ENCODE measurements at regions not wholly inside any gene's neighbourhood (a gene's known extent, or its start where the extent isn't known, plus 50 kb on each side); places are given as distances from the start of the nearest gene placed in this dataset.
"Not testable (repeated sequence)": the region's sequence is repeated elsewhere in the genome, so short reads cannot be mapped to it uniquely, and the experiment has no call there.

GRCh38 chr2:203585516-203585915, 50.4 kb upstream of the RAPH1 start:
- no peak for DNase-seq (ENCODE audit: low spot score)

DNA sequence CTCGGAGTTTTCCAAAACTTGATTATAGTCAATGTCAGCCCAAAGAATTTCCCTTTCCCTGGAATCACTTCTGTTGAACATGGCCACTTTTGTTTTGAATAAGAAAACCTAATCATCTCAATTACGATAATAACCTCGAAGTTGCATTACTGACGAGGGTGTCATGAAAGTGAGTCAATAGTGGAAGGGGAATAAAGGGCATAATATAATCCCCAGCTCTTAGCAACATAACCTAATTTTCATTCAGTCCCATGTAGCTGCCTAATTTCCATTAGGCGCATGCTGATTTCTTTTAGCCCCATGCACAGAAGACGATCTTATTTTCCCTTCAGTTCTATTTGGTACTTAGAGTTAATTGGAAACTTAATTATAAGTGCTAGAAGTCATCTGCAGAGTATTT, 51.1 kb upstream of the RAPH1 start:
- DNase-seq (ENCODE audit: low spot score): no peak

DNA sequence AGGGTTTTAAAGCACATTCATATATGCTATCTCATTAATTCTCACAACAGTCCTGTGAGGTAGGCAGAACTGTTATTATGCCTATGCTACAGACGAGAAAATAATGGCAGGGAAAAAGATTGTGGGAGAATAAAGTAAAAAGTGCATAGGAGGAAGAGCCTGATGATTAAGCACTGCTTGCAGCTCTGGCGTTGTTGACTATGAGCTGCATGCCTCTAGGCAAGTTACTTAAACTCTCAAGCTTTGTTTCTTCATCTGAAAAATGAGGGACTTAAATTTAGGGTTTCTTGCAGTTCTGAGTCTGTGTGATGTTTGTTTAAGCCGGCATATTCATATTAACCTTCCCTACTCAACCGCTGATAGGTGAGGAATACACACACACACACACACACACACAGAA, 51.6 kb upstream of the RAPH1 start:
- no peak for DNase-seq (ENCODE audit: low spot score)

DNA sequence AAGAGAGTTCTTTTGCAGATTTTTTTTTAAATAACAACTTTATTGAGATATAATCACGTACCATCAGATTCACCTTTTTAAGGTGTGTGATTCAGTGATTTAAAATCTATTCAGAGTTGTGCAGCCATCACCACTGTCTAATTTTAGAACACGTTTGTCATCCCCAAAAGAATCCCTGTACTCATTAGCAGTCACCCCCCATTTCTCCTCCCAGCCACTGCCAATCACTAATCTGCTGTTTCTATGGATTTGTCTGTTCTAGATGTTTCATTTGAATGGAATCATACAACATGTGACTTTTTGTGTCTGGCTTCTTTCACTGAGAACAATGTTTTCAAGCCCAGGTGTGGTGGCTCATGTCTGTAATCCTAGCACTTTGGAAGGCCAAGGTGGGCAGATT, 55.4 kb upstream of the RAPH1 start:
- DNase-seq (ENCODE audit: low spot score): no peak

- no peak for DNase-seq (ENCODE audit: low spot score)
Measured at GRCh38 chr2:203591642-203592041, 56.5 kb upstream of the RAPH1 start.

- no peak for DNase-seq (ENCODE audit: low spot score)
Measured at GRCh38 chr2:203592470-203592869, 57.4 kb upstream of the RAPH1 start.

GRCh38 chr2:203594541-203594940, 59.4 kb upstream of the RAPH1 start:
- no peak for DNase-seq (ENCODE audit: low spot score)

DNA sequence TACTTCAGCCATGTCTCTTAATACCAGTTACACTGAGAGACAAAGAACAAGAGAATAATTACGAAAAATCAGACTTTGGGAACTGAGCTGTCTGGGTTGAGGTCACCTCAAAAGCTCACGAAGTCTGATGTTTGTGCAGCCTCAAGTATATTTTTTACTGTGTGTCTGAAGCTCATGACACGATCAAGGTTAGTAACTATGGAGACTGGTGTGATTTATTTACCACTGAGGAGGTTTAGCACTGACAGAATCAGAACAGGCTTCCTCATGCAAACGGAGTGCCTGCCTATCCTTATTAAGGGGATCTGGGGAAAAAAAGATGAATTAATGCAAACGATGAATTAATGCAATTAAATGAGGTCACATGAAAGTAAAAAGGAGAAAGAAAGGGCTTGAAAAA, 61.1 kb upstream of the RAPH1 start:
- DNase-seq (ENCODE audit: low spot score): no peak

- no peak for DNase-seq (ENCODE audit: low spot score)
Measured at GRCh38 chr2:203599509-203599908, 64.4 kb upstream of the RAPH1 start.

DNA sequence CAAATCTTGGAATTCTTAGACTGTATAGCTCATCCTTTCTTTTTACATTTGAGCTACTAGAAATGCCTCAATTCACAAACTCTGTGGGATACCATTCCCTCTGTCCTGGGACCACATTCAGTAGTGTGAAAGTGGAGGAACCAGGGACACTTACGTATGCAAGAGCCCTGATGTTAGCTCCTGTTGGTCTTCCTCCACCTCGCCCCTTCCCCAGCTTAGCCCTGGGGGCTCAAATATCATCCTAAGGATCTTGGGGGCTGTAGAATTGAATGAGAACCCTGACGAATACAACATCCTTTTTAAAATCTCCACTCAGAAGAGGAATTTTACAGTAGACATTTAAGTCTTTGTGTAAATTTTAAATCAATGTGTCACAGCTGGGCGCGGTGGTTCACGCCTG, 65.2 kb upstream of the RAPH1 start:
- DNase-seq (ENCODE audit: low spot score): no peak

DNA sequence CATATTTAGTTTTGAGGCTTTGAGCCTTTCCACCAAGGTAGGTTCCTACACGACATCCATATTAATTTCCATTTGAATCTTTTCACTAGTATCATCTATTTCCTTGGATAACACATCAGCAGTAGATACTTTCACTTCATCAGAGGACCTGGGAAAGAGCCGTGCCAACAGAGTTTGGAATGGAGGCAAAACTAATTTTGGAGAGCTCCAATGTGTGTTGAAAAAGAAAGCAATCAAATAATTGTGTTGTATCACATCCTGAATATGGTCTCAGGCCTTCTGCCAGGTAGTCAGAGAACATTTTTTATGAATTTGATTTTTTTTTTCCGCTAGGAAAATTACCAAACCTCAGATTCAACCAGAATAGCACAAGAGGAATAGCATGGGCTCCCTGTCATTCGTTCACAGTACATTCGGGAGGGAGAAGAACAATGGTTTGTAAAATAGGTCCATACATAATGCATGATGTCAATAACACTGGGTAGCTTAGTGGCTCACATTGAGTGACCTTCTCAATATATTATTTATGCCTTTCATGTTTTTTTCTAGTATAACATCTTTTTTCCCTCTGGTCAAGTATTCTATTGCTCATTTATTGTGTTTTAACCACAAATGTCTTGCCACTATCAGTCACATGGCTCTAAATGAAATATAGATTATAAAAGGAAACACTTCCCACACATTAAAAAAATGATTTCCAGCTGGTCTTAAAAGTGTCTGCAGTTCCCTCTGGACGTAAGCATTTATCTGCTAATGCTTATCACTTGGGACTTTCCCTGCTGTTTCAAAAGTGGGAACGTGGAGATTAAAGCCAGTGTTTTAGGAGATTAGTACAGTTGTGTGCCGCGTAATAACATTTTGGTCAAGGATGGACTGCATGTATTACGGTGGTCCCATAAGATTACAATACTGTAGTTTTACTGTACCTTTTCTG, 68.6 kb upstream of the RAPH1 start:
- DNase-seq (ENCODE audit: low spot score): no peak

GRCh38 chr2:203605302-203605701, 70.2 kb upstream of the RAPH1 start:
- DNase-seq (ENCODE audit: low spot score): no peak

DNA sequence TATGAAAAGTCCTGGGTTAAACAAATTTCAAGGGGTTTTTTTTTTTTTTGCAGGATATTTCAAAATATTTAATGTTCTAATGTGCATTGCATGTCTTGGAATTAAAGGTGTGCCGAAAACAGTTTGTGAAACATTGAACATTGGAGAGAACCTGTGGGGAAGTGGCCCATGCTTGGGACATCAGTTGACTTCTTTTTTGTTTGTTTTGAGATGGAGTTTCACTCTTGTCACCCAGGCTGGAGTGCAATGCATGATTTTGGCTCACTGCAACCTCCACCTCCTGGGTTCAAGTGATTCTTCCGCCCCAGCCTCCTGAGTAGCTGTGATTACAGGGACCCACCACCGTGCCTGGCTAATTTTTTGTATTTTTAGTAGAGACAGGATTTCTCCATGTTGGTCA, 71.0 kb upstream of the RAPH1 start:
- DNase-seq (ENCODE audit: low spot score): no peak

- DNase-seq (ENCODE audit: low spot score): no peak
Measured at GRCh38 chr2:203610558-203610957, 75.5 kb upstream of the RAPH1 start.

GRCh38 chr2:203612246-203612645, 77.1 kb upstream of the RAPH1 start:
- no peak for DNase-seq (ENCODE audit: low spot score)

DNA sequence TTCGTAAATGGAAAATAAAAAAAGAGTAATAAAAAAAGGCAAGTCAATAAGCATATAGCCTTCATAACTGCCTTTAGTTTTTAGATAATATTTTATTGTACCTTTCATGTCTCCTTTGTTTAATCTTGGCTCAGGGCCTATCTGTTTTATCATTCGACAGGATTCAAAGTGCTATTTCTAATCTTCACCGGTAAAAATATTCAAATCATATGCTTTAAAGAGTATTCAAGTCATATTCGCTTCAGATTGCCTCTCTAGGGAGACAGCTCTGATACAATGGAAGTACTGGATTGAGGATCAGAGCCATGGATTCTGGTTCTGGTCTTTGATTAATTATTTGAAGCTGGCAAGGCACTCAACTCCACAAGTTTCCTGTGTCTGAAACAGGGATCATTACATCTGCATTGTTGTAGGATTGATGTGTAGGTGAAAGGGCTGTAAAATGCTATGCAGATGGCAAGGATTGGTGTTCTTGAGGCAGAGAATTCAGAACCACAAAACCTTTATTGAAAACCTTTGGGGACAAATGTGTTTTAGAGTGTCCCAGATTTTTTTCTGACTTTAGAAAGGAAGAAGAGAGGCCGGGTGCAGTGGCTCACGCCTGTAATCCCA, 84.3 kb upstream of the RAPH1 start:
- no peak for DNase-seq (ENCODE audit: low spot score)

GRCh38 chr2:203621981-203622515, 84.4 kb upstream of the CD28 start:
- no peak for DNase-seq (ENCODE audit: low spot score)

DNA sequence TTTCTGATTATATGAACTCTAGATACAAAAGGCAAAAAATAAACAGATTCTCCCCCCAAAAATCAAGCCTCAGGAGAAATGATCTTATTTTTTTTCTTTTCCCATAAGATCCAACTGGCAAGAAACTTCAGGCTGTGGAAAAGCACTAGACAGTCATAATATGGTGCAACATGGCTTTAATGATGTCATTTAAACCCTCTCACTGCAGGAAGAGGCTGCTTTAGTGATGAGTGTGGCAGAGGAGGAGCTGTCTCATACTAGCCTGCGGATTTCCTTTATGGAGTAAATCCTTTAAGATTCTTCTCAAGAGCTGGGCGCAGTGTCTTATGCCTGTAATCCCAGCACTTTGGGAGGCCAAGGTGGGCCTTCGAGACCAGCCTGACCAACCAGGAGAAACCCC, 83.3 kb upstream of the CD28 start:
- DNase-seq (ENCODE audit: low spot score): no peak

DNA sequence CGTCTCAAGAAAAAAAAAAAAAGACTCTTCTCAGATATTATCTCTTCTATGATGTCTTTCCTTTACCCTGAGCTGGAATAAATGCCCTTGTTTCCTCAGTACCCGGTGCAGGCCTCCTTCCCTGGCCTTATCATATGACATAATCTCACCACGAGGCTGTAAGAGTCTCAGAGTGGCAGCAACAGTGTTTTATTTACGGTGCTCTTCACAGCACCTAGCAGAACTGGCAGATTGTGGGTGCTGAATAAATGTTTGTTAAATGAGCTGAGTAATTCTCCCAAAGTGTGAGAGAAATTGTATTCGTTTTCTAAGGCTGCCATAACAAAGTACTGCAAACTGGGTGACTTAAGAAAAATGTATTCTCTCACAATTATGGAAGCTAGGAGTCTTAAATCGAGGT, 82.8 kb upstream of the CD28 start:
- no peak for DNase-seq (ENCODE audit: low spot score)

- no peak for DNase-seq (ENCODE audit: low spot score)
Measured at GRCh38 chr2:203625701-203626100, 80.7 kb upstream of the CD28 start.

GRCh38 chr2:203626247-203626646, 80.2 kb upstream of the CD28 start:
- not testable (repeated sequence) for DNase-seq (ENCODE audit: low spot score)

DNA sequence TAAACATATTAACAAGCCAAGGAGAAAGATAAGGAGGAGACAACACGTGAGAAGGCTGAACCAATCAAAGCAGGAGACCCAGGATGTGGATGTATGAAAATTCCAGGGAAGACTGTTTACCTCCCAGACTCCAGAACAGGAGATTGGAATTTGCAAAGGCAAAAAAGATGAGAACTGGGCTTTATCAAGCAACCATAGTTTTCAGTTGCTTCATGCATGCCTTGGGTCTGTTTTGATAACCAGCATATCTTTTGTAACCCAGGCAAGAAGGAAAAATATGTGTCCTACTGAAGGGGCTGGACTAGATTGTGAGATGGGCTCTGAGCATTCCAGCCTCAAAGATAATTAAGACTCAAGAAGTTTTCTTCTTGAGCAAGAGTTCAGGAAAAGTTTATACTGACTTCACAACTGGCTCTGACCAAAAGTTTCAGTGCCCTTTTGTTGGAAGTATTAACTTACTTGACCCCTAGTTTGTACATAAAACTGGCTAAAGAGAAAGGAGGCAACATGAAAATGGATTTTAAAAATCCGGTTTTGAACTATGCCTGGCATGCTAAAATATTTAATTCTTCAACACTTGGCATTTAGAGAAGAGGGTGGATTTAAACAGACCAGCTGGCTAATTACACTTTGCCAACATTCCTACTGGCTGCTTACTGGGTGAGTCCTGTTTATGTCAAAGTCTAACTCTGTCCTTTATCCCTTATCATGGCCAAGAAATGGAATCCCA, 79.3 kb upstream of the CD28 start:
- DNase-seq (ENCODE audit: low spot score): no peak

DNA sequence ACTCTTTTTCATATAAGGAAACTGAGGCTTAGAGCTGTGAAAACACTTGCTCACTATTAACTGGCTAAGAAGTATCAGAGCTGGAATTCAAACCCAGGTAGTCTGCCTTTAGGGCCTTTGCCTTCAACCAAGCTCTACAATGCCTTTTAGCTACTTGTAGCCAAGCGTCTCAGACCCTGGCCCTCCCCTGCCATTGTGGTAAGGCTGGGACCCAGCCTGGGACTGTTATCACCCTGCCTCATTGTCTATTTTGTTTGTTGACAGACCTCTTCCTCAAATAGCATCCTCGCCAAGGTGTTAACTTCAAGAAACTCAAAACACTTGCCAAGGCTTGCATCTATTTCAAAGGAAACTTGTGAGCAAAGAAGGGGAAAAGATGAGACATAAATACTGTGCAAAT, 76.7 kb upstream of the CD28 start:
- DNase-seq (ENCODE audit: low spot score): no peak
